HUES64 (cell line): ENCODE measurements at regions not wholly inside any gene's neighbourhood (a gene's known extent, or its start where the extent isn't known, plus 50 kb on each side); places are given as distances from the start of the nearest gene placed in this dataset.

Experiments used
- H3K27ac ChIP-seq: 2 replicates; pipeline ENCODE4 v1.7.0; 2013; ENCODE audit warnings: low read depth, low read length, inconsistent platforms
- H3K27me3 ChIP-seq: 2 replicates; pipeline ENCODE4 v1.6.1; 2013; ENCODE audit warnings: mild to moderate bottlenecking, low read length; ENCODE audit not compliant: insufficient read depth
- H3K36me3 ChIP-seq: 2 replicates; pipeline ENCODE4 v1.6.1; 2013; ENCODE audit warnings: mild to moderate bottlenecking, low read length; ENCODE audit not compliant: insufficient read depth
- H3K4me1 ChIP-seq: 2 replicates; pipeline ENCODE4 v1.6.1; 2013; ENCODE audit warnings: mild to moderate bottlenecking, low read length, moderate library complexity; ENCODE audit not compliant: insufficient read depth
- H3K4me3 ChIP-seq: 2 replicates; pipeline ENCODE4 v1.5.1; 2013; ENCODE audit warnings: mild to moderate bottlenecking, low read length, moderate library complexity
- H3K9ac ChIP-seq: 2 replicates; pipeline ENCODE4 v1.6.1; 2013; ENCODE audit warnings: mild to moderate bottlenecking, low read depth, low read length
- H3K9me3 ChIP-seq: 2 replicates; pipeline ENCODE4 v1.6.1; 2013; ENCODE audit warnings: low read depth, low read length; ENCODE audit not compliant: insufficient read depth
- WGBS: fragments of 150-250, 120-280 bp; methylation state at CpG from one replicate; pipeline ENCODE4 v1.1.7; 2013; ENCODE audit warnings: missing lambda C conversion rate; 5-methylcytosine and 5-hydroxymethylcytosine counted together

DNA sequence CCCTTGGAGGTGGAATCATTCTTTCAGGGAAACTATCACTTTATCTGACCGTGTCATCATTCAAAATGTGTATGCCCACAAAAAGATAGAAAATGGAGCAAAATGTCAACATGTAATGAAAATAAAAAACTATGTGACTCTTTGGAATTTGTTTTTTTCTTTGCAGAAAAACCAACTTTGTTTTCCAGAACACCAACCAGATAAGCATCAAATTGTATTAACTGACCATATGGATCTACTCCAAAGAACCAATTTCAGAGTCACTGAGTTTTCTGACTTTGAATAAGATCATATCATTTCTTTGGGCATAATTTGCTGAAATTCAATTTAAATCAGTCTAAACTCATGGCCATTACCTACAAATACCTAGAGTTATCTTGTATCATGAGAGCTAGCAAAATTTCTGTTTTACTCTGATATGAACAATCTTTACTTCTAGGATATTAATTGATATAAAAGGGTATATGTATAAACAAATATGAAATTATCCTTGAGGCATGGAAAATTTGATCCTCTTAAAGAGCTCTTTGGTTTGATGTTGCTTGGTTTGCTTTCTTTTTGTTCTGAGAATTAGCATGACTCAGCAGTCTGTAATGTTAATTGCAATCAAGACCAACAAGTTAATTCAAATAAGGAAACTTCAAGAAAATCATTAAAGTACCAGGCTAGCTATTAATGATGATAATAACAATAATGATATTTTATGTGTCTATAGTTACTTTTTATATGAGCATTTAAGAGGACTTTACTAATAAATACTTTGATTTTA, 444.4 kb upstream of the MARCKS start:
- Histone ChIP-seq H3K4me3 (no peak overlapping the region), H3K27ac (no peak overlapping the region), H3K9ac (no peak overlapping the region), H3K27me3 (no peaks in the 10 kb centered on the region), H3K4me1 (peaks cover 12% of the 10 kb centered on the region), H3K36me3 (no peaks in the 10 kb centered on the region), H3K9me3 (no peaks in the 10 kb centered on the region)
- WGBS: no CpG with 5 or more reads among the region's 1 CpG

- Histone ChIP-seq H3K9ac (no peak overlapping the region), H3K27ac (no peak overlapping the region), H3K27me3 (no peaks in the 10 kb centered on the region), H3K9me3 (no peaks in the 10 kb centered on the region), H3K4me3 (no peak overlapping the region), H3K36me3 (no peaks in the 10 kb centered on the region), H3K4me1 (peaks cover 12% of the 10 kb centered on the region)
- 40% methylated on average over 2 of the region's 3 CpGs for WGBS
Observed at GRCh38 chr6:113414511-113414910, 442.6 kb upstream of the MARCKS start.

- Histone ChIP-seq H3K36me3 (no peaks in the 10 kb centered on the region), H3K4me1 (peaks cover 12% of the 10 kb centered on the region), H3K4me3 (no peak overlapping the region), H3K27me3 (no peaks in the 10 kb centered on the region), H3K9me3 (no peaks in the 10 kb centered on the region), H3K27ac (no peak overlapping the region), H3K9ac (no peak overlapping the region)
- no CpG with 5 or more reads among the region's 1 CpG for WGBS
Observed at GRCh38 chr6:113416170-113416569, 441.0 kb upstream of the MARCKS start.

DNA sequence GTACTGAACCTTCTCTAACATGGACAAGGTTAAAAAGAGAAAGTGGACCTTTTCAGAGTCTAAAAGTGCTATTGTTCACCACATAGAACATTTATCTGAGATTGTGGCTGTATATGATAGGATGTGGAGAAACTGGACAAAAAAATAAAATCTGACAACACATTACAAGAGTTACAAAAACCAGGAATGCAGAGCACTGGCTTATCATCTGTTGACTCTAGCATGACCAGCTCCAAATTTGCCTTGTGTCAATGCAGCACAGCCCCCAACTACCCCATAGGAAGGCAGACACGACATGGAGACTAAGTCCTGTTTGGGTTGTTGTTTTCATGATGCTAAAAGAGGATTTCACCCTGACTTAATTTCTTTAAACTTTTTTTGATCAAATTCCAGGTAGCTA, 436.9 kb upstream of the MARCKS start:
- Histone ChIP-seq H3K4me1 (no peaks in the 10 kb centered on the region), H3K9ac (no peak overlapping the region), H3K9me3 (no peaks in the 10 kb centered on the region), H3K36me3 (no peaks in the 10 kb centered on the region), H3K27me3 (no peaks in the 10 kb centered on the region), H3K27ac (no peak overlapping the region), H3K4me3 (no peak overlapping the region)
- 100% methylated on average over 1 of the region's 1 CpG for WGBS

DNA sequence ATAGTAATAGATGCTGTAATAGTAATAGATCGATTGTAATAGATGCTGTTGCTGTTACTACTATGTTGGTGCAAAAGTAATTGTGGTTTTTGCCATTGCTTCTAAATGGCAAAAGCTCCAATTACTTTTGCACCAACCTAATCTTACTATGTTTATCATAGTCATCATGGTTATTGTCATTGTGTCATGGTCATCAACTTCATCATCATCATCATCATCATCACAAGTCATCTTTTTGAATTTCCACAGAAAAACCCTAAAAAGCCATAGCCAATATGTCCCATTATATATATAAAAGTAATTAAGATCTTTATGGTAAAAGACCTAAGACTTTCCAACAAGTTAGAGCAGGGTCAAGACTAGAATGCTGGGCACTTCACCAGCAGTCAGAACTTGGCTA, 435.1 kb upstream of the MARCKS start:
- Histone ChIP-seq H3K27me3 (no peaks in the 10 kb centered on the region), H3K4me1 (no peaks in the 10 kb centered on the region), H3K36me3 (no peaks in the 10 kb centered on the region), H3K4me3 (no peak overlapping the region), H3K27ac (no peak overlapping the region), H3K9ac (no peak overlapping the region), H3K9me3 (no peaks in the 10 kb centered on the region)
- 95% methylated on average over 1 of the region's 1 CpG for WGBS

GRCh38 chr6:113423956-113424355, 433.2 kb upstream of the MARCKS start:
- Histone ChIP-seq H3K9me3 (no peaks in the 10 kb centered on the region), H3K4me3 (no peak overlapping the region), H3K4me1 (no peaks in the 10 kb centered on the region), H3K27me3 (no peaks in the 10 kb centered on the region), H3K27ac (no peak overlapping the region), H3K36me3 (no peaks in the 10 kb centered on the region), H3K9ac (no peak overlapping the region)
- WGBS: no CpG with 5 or more reads among the region's 1 CpG

GRCh38 chr6:113425977-113426660, 431.0 kb upstream of the MARCKS start:
- Histone ChIP-seq H3K9ac (no peak overlapping the region), H3K27ac (no peak overlapping the region), H3K27me3 (no peaks in the 10 kb centered on the region), H3K4me1 (no peaks in the 10 kb centered on the region), H3K9me3 (no peaks in the 10 kb centered on the region), H3K4me3 (no peak overlapping the region), H3K36me3 (no peaks in the 10 kb centered on the region)
- WGBS: 95% methylated on average over 3 of the region's 3 CpGs

- no peaks in the 10 kb centered on the region for H3K4me1 ChIP-seq
- 95% methylated on average over 2 of the region's 2 CpGs for WGBS
Observed at GRCh38 chr6:113427617-113428016, 429.5 kb upstream of the MARCKS start.

DNA sequence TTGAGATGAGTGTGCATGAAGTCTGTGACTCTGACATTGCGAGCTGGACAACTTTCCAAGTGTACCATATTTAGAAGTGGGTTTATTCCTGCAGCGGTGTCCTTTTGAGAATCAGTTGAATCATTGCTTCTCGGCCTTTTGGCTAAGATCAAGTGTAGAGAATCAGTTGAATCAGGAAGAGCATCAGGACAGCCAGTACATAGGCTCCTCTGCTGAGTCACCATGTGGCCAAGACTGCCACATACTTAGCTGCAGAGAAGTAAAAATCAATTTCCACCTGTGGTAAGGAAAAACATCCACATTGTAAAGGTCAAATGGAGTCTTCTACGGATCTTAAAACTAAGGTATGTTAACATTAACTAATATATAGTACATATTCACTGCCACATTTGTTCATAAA, 428.4 kb upstream of the MARCKS start:
- no peak overlapping the region for H3K4me3 ChIP-seq
- H3K9ac ChIP-seq: no peak overlapping the region
- H3K9me3 ChIP-seq: no peaks in the 10 kb centered on the region
- WGBS: 76% methylated on average over 3 of the region's 4 CpGs
- no peaks in the 10 kb centered on the region for H3K4me1 ChIP-seq
- no peaks in the 10 kb centered on the region for H3K27me3 ChIP-seq
- H3K36me3 ChIP-seq: no peaks in the 10 kb centered on the region
- no peak overlapping the region for H3K27ac ChIP-seq

More at GRCh38 chr6:113427617-113428016, 429.5 kb upstream of the MARCKS start:
- no peaks in the 10 kb centered on the region for H3K27me3 ChIP-seq
- H3K9me3 ChIP-seq: no peaks in the 10 kb centered on the region
- H3K27ac ChIP-seq: no peak overlapping the region
- no peaks in the 10 kb centered on the region for H3K36me3 ChIP-seq
- no peak overlapping the region for H3K4me3 ChIP-seq
- H3K9ac ChIP-seq: no peak overlapping the region

DNA sequence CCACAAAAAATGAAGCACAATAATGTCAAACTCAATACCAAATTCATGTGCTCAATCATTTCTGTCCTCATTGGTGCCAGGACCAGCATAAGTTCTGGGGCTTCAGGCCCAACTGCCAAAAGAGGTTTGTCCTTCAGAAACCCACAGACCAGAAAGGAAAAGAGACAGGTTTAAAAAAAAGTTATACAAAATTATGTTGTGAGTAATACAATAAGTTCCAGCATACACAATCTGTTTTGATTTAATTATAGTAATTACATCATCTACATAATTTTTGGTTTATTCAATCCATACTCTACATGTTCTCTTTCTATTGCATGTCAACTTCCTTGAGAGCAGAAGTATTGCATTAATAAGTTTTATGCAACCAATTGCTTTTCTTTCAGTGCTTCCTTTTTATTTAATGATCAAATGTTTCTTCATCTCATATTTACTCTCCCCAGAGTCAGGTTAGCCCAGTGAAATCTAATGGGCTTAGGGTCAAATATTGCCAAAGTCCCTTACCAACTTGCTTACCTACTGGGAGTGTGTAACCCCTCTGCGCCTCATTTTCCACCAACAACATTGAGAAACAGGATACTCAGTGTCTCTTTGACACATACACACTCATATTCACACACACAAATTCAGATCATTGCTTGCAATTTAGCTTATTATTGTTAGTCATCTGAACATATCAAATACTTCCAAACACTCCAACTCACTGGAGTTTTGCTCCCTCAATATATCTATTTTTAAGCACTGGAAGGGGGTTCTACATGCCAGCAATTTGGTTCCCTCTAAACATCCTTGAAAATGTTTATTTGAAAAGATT, 424.4 kb upstream of the MARCKS start:
- WGBS: 98% methylated on average over 1 of the region's 1 CpG
- Histone ChIP-seq H3K9me3 (no peaks in the 10 kb centered on the region), H3K9ac (no peak overlapping the region), H3K27me3 (no peaks in the 10 kb centered on the region), H3K27ac (no peak overlapping the region), H3K4me3 (no peak overlapping the region), H3K4me1 (no peaks in the 10 kb centered on the region), H3K36me3 (no peaks in the 10 kb centered on the region)

DNA sequence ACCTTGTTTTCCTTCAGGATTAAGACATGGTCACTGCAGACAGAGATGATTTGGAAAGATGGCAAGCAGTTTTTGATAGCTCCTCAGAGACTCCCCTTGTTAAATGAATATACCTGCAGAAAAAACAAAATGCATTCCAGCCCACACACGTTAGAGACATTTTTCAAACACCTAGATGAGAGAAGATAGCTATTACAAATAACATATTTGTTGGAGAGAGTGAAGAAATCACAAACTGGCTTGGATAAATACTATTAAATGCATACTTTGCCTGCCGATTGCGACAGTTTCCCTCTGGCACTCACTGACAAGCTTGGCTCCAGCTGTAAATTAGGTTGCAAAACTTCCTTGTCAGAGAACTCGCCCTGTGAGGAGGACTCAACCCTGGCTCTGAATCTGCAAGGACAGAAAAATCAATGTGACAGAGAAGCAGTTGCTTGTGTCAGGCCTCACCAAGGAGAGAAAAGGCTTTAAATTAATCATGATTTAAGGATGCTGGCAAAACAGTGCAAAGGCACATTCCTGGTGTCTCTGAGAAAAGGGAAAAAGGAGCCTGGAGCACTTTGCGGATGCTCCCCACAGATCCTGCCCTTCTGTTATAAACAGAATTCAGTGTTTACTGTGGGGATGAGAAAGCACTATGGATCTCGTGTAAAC, 423.7 kb upstream of the MARCKS start:
- Histone ChIP-seq H3K4me1 (no peaks in the 10 kb centered on the region), H3K9ac (no peak overlapping the region), H3K9me3 (no peaks in the 10 kb centered on the region), H3K36me3 (no peaks in the 10 kb centered on the region), H3K27me3 (no peaks in the 10 kb centered on the region), H3K4me3 (no peak overlapping the region), H3K27ac (no peak overlapping the region)
- 90% methylated on average over 5 of the region's 6 CpGs for WGBS
